ENCODE measurements at regions not wholly inside any gene's neighbourhood (a gene's known extent, or its start where the extent isn't known, plus 50 kb on each side); places are given as distances from the start of the nearest gene placed in this dataset.

GRCh38 chr11:95389427-95389826 lies 158.4 kb upstream of the SESN3 start:
- no peak for TF ChIP-seq CTCF (IDR thresholded peaks at IDR 0.05)
- TF ChIP-seq POLR2A (IDR thresholded peaks at IDR 0.05) = no peak

Measured in right lobe of liver (tissue), 4 donors.